CD14-positive monocyte (primary cell): ENCODE measurements at regions not wholly inside any gene's neighbourhood (a gene's known extent, or its start where the extent isn't known, plus 50 kb on each side); places are given as distances from the start of the nearest gene placed in this dataset.

Source experiments
- DNase-seq, 3 donors: peaks; one replicate each; pipeline ENCODE4 v3.0.0-alpha.2; 2011 to 2022
- H2AFZ ChIP-seq: 2 replicates; pipeline ENCODE4 v1.6.0; 2012; ENCODE audit warnings: mild to moderate bottlenecking, low read depth, low read length, inconsistent platforms; ENCODE audit not compliant: insufficient read depth, poor library complexity, severe bottlenecking
- H3K27ac ChIP-seq, 2 donors: 1 replicate in 1 of 2; 2 replicates in 1 of 2; pipeline ENCODE4 v1.5.1; 2012 to 2013; ENCODE audit warnings: low read length in 2 of 2, control low read depth in 1 of 2, inconsistent platforms in 1 of 2, low read depth in 1 of 2, mild to moderate bottlenecking in 1 of 2
- H3K27me3 ChIP-seq, 2 donors: one replicate each; pipeline versions ENCODE4 v1.6.0 to v1.6.1; 2011 to 2013; ENCODE audit warnings: low read length in 2 of 2; ENCODE audit not compliant: control insufficient read depth in 2 of 2, insufficient read depth in 2 of 2
- H3K36me3 ChIP-seq, 2 donors: replicated peaks in 1 of 2; 1 replicate in 1 of 2; 2 replicates in 1 of 2; pipeline versions ENCODE4 v1.5.1 to v1.6.1; 2012 to 2013; ENCODE audit warnings: low read length in 2 of 2, control low read depth in 1 of 2, inconsistent platforms in 1 of 2, mild to moderate bottlenecking in 1 of 2; ENCODE audit not compliant: insufficient read depth in 2 of 2, control insufficient read depth in 1 of 2
- H3K4me1 ChIP-seq, 2 donors: 1 replicate in 1 of 2; 2 replicates in 1 of 2; pipeline versions ENCODE4 v1.5.1 to v1.6.1; 2012 to 2013; ENCODE audit warnings: low read length in 2 of 2, control low read depth in 1 of 2, inconsistent platforms in 1 of 2, mild to moderate bottlenecking in 1 of 2, moderate library complexity in 1 of 2; ENCODE audit not compliant: insufficient read depth in 2 of 2, control insufficient read depth in 1 of 2
- H3K4me2 ChIP-seq: replicated peaks from 2 replicates; pipeline ENCODE3; 2012; ENCODE audit warnings: low read length, moderate library complexity, mild to moderate bottlenecking; ENCODE audit not compliant: poor library complexity, severe bottlenecking; ENCODE audit errors: extremely low read depth
- H3K4me3 ChIP-seq, 3 experiments: fragments of 200-600 bp in 1 of 3; sonication (generic) in 1 of 3; replicated peaks in 1 of 3; 1 replicate in 2 of 3; 2 replicates in 1 of 3; pipeline ENCODE4 v1.5.1; 2011 to 2013; ENCODE audit warnings: low read length in 3 of 3, mild to moderate bottlenecking in 3 of 3, control low read depth in 2 of 3, low read depth in 2 of 3, inconsistent platforms in 1 of 3, moderate library complexity in 1 of 3
- H3K79me2 ChIP-seq: 2 replicates; pipeline ENCODE4 v1.6.0; 2012; ENCODE audit warnings: mild to moderate bottlenecking, control low read depth, inconsistent platforms, low read length, moderate library complexity; ENCODE audit not compliant: insufficient read depth
- H3K9ac ChIP-seq: 2 replicates; pipeline ENCODE4 v1.6.0; 2017; ENCODE audit warnings: low read length, mild to moderate bottlenecking; ENCODE audit not compliant: insufficient read depth, poor library complexity, severe bottlenecking
- H3K9me3 ChIP-seq, 2 donors: replicated peaks in 1 of 2; 1 replicate in 1 of 2; 2 replicates in 1 of 2; pipeline versions ENCODE4 v1.5.1 to v1.6.1; 2012 to 2013; ENCODE audit warnings: low read length in 2 of 2, control low read depth in 1 of 2; ENCODE audit not compliant: control insufficient read depth in 1 of 2, insufficient read depth in 1 of 2
- H4K20me1 ChIP-seq: 2 replicates; pipeline ENCODE4 v1.6.0; 2012; ENCODE audit warnings: mild to moderate bottlenecking, low read length, control low read depth, moderate library complexity; ENCODE audit not compliant: insufficient read depth
- H3K27ac Mint-ChIP-seq, 7 donors: one replicate each; pipeline ENCODE4 v1.8.0; 2020; ENCODE audit warnings: mild to moderate bottlenecking in 7 of 7, mixed read lengths in 7 of 7, moderate library complexity in 6 of 7, inconsistent platforms in 2 of 7
- H3K27me3 Mint-ChIP-seq, 3 donors: one replicate each; pipeline ENCODE4 v1.8.0; 2021 to 2022; ENCODE audit warnings: low read depth in 3 of 3, mild to moderate bottlenecking in 3 of 3, mixed read lengths in 3 of 3, moderate library complexity in 3 of 3, inconsistent platforms in 1 of 3
- H3K36me3 Mint-ChIP-seq, 2 donors: one replicate each; pipeline ENCODE4 v1.8.0; 2020; ENCODE audit warnings: mixed read lengths in 2 of 2, inconsistent platforms in 1 of 2, mild to moderate bottlenecking in 1 of 2
- H3K4me1 Mint-ChIP-seq: one replicate; pipeline ENCODE4 v1.8.0; 2020; ENCODE audit warnings: mild to moderate bottlenecking, mixed read lengths
- H3K4me3 Mint-ChIP-seq, 2 donors: one replicate each; pipeline ENCODE4 v1.8.0; 2020; ENCODE audit warnings: mild to moderate bottlenecking in 2 of 2, mixed read lengths in 2 of 2, moderate library complexity in 1 of 2
- H3K9me3 Mint-ChIP-seq, 7 donors: one replicate each; pipeline ENCODE4 v1.8.0; 2020 to 2022; ENCODE audit warnings: mixed read lengths in 7 of 7, mild to moderate bottlenecking in 6 of 7, moderate library complexity in 6 of 7, inconsistent platforms in 2 of 7
- WGBS: methylation state at CpG from one replicate; pipeline ENCODE4 v1.1.5; 2013; ENCODE audit warnings: missing lambda C conversion rate; ENCODE audit not compliant: insufficient coverage; 5-methylcytosine and 5-hydroxymethylcytosine counted together
- intact Hi-C, 2 donors: fragments of 100-400 bp; cut with micrococcal nuclease; formaldehyde crosslinking; loops; one replicate each; pipeline versions ENCODE4 v1.15.0 to v1.15.1; 2023
- TF ChIP-seq, protein P1 (sequence below): fragments of 200-600 bp; IDR thresholded peaks from one replicate; pipeline ENCODE4 v1.8.0; 2022; ENCODE audit warnings: antibody characterized with exemption, mild to moderate bottlenecking

DNA sequence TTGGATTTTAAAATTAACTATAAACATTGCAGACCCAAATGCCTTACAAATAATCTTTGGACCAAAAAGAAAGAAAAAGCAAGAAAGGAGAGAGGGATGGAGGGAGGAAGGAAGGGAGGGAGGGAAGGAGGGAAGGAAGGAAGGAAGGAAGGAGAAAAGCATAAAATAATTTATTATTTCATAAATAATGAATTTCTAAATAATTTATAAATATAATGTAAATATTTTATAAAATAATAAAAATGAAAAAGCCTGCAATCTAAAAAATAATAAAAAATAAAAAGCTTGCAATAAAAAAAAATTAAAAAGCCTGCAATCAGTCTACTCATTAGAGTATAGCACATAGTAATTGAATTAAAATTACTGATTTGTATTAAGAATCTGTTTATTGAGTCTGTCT is 614.3 kb downstream of the ISL1 start:
- no peak overlapping the region for H3K9ac ChIP-seq
- no peak for DNase-seq
- no peaks in the 10 kb centered on the region for H3K9me3 ChIP-seq
- Mint-ChIP-seq H3K27ac (no peak overlapping the region), H3K27me3 (no peaks in the 10 kb centered on the region), H3K4me1 (no peaks in the 10 kb centered on the region), H3K4me3 (no peak overlapping the region), H3K36me3 (no peaks in the 10 kb centered on the region), H3K9me3 (peaks cover 0 to 3% (median 0%) of the 10 kb centered on the region in 7 donors)
- no peaks in the 10 kb centered on the region for H3K36me3 ChIP-seq
- no peak overlapping the region for H3K27ac ChIP-seq
- no peak overlapping the region for H3K4me2 ChIP-seq
- H3K4me3 ChIP-seq = no peak overlapping the region
- intact Hi-C loops = no loop called here
- TF ChIP-seq, protein P1, sequence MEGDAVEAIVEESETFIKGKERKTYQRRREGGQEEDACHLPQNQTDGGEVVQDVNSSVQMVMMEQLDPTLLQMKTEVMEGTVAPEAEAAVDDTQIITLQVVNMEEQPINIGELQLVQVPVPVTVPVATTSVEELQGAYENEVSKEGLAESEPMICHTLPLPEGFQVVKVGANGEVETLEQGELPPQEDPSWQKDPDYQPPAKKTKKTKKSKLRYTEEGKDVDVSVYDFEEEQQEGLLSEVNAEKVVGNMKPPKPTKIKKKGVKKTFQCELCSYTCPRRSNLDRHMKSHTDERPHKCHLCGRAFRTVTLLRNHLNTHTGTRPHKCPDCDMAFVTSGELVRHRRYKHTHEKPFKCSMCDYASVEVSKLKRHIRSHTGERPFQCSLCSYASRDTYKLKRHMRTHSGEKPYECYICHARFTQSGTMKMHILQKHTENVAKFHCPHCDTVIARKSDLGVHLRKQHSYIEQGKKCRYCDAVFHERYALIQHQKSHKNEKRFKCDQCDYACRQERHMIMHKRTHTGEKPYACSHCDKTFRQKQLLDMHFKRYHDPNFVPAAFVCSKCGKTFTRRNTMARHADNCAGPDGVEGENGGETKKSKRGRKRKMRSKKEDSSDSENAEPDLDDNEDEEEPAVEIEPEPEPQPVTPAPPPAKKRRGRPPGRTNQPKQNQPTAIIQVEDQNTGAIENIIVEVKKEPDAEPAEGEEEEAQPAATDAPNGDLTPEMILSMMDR = no peak
- no peaks in the 10 kb centered on the region for H4K20me1 ChIP-seq
- no peak overlapping the region for H2AFZ ChIP-seq
- H3K79me2 ChIP-seq = no peaks in the 10 kb centered on the region
- no peaks in the 10 kb centered on the region for H3K4me1 ChIP-seq
- H3K27me3 ChIP-seq = no peaks in the 10 kb centered on the region

DNA sequence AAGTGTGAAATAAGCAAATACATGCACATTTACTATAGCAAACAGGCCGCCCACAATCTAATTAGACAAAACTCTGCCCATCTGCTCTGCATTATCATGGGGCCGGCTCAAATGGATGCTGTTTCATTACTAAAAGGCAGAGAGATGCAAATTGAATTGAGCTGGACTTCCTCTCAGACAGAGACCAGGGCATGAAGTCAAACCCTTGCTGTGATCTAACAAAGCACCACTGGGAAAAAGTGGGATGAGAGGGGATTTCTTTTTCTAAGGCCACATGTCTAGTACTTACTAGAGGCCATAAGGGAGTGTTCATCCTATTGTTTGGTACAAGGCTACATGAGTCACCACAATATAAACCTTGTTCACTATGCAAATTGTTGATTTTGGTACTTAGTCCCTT is 614.7 kb downstream of the ISL1 start:
- H3K4me3 Mint-ChIP-seq = no peak overlapping the region
- no peak overlapping the region for H3K27ac Mint-ChIP-seq
- no peak overlapping the region for H3K9ac ChIP-seq
- H3K27me3 ChIP-seq = no peaks in the 10 kb centered on the region
- no CpG with 5 or more reads among the region's 2 CpGs for WGBS
- no peak overlapping the region for H3K4me2 ChIP-seq
- H3K4me1 ChIP-seq = no peaks in the 10 kb centered on the region
- no peaks in the 10 kb centered on the region for H3K36me3 ChIP-seq
- H2AFZ ChIP-seq = no peak overlapping the region
- H3K9me3 ChIP-seq = no peaks in the 10 kb centered on the region
- H3K79me2 ChIP-seq = no peaks in the 10 kb centered on the region
- H3K4me3 ChIP-seq = no peak overlapping the region
- H3K36me3 Mint-ChIP-seq = no peaks in the 10 kb centered on the region
- H3K27me3 Mint-ChIP-seq = no peaks in the 10 kb centered on the region
- no peaks in the 10 kb centered on the region for H4K20me1 ChIP-seq
- peaks cover 0 to 3% (median 0%) of the 10 kb centered on the region in 7 donors for H3K9me3 Mint-ChIP-seq
- no peak for DNase-seq
- H3K4me1 Mint-ChIP-seq = no peaks in the 10 kb centered on the region
- TF ChIP-seq, protein P1 = no peak
- H3K27ac ChIP-seq = no peak overlapping the region
- intact Hi-C loops = no loop called here
